ENCODE measurements at regions not wholly inside any gene's neighbourhood (a gene's known extent, or its start where the extent isn't known, plus 50 kb on each side); places are given as distances from the start of the nearest gene placed in this dataset.

- no peak overlapping the region for H3K4me3 ChIP-seq (replicated peaks in 1 of 2; ENCODE audit: low read depth in 2 of 2, low read length in 2 of 2)
- TF ChIP-seq CTCF (IDR thresholded peaks at IDR 0.05; ENCODE audit: low read depth, low read length) = no peak
- DNase-seq (ENCODE audit: low read depth in 2 of 2) = no peak
These were observed 126.6 kb downstream of the SLC24A2 start for GRCh38 chr9:19662213-19662612.

DNA sequence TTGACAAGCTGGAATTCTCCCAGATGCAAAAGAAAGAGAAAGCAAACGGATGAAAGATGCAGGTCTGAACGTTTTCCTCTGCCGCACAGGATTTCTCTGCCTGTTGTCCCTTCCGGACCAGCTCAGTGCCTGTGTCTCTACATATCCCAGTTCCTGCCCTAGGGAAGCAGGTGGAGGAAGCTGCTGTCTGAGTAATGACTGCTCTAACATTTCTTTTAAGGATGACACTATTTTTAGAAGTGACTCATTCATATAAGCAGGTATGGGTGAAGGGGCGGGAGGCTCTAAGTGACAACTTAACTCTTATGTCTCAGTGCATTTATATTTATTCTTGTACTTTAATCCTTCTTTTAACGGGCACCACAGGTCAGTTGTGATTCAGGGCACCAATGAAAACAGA lies 128.8 kb downstream of the SLC24A2 start:
- no peak overlapping the region for H3K4me3 ChIP-seq (replicated peaks in 1 of 2; ENCODE audit: low read depth in 2 of 2, low read length in 2 of 2)
- no peak for TF ChIP-seq CTCF (IDR thresholded peaks at IDR 0.05; ENCODE audit: low read depth, low read length)
- no peak for DNase-seq (ENCODE audit: low read depth in 2 of 2)

DNA sequence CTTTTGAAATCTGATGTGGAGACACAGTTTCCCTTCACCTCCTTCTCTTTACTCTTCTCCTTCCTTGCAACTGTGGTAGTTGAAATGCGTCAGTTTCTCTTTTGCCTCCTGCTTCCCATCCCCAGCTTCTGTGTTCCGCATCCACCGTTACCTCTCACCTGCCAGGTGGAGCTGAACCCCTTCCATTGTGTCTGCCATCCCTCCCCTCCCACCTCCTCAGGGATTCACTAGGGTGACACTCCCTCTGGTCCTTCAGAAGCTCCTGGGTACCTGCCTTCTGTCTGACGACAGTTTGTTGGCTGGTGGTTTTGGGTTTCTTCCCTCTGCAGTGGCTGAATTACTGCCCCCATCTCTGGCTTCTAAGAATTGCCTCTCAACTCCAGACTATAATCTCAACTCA lies 132.1 kb downstream of the SLC24A2 start:
- TF ChIP-seq CTCF (IDR thresholded peaks at IDR 0.05; ENCODE audit: low read depth, low read length) = no peak
- H3K4me3 ChIP-seq (replicated peaks in 1 of 2; ENCODE audit: low read depth in 2 of 2, low read length in 2 of 2) = no peak overlapping the region
- DNase-seq (ENCODE audit: low read depth in 2 of 2) = no peak

DNA sequence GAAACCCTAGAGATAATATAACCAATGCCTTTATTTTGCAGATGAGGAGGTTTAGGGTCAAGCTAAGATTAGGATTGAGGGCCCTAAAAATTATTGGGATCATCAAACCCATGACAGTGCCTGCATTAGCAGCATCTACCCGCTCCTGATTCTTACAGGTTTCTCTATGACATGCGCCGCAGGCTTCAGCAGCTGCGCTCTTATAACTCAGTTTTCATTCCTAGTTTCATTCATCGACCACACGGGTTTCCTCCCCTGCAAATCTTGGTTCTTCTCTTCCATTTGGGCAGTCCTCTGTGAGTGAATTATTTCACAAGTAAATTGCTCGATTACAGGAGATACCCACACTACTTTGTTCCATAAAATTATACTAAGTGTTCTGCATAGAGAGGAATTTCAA lies 137.2 kb downstream of the SLC24A2 start:
- TF ChIP-seq CTCF (IDR thresholded peaks at IDR 0.05; ENCODE audit: low read depth, low read length) = no peak
- H3K4me3 ChIP-seq (replicated peaks in 1 of 2; ENCODE audit: low read depth in 2 of 2, low read length in 2 of 2) = no peak overlapping the region
- no peak for DNase-seq (ENCODE audit: low read depth in 2 of 2)

- no peak for DNase-seq (ENCODE audit: low read depth in 2 of 2)
- H3K4me3 ChIP-seq (replicated peaks in 1 of 2; ENCODE audit: low read depth in 2 of 2, low read length in 2 of 2) = no peak overlapping the region
- TF ChIP-seq CTCF (IDR thresholded peaks at IDR 0.05; ENCODE audit: low read depth, low read length) = no peak
These were observed 138.5 kb downstream of the SLC24A2 start for GRCh38 chr9:19650312-19650711.

DNA sequence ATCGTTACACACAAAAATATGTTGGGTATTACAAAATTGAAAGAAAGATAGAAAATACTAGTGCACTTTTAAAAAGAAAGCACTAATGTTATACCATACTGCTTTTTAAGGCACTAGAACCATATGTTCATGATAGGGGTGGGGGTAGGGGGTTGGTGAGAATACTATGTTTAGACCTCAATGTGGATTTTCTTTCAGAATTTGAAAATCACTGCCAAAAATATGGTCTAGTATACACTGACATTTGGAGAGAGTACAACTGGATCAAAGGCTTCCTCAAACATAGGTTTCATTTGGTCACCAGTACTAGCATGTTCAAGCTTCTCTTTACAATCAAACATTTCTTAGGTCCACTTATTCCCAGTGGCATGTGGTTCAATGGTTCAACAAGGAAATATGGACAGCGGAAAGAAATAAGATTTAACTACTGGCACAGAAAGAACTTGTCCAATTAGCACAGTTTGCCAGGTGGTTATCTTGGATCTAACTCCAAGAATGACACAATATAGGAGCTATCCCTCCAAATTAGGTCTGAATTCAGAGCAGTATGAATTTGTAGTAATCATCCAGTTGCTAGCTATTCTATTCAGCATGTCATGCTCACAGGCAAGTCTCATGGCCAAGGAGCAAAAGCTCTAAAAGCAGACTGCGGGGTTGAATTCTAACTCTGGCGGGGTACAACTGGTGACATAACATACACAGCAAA lies 139.3 kb downstream of the SLC24A2 start:
- no peak for TF ChIP-seq CTCF (IDR thresholded peaks at IDR 0.05; ENCODE audit: low read depth, low read length)
- DNase-seq (ENCODE audit: low read depth in 2 of 2) = no peak
- no peak overlapping the region for H3K4me3 ChIP-seq (replicated peaks in 1 of 2; ENCODE audit: low read depth in 2 of 2, low read length in 2 of 2)

GRCh38 chr9:19648672-19649071 lies 140.2 kb downstream of the SLC24A2 start:
- peak in 1 of 2 donors; percentile 5 for DNase-seq (ENCODE audit: low read depth in 2 of 2)
- TF ChIP-seq CTCF (IDR thresholded peaks at IDR 0.05; ENCODE audit: low read depth, low read length) = no peak
- no peak overlapping the region for H3K4me3 ChIP-seq (replicated peaks in 1 of 2; ENCODE audit: low read depth in 2 of 2, low read length in 2 of 2)

Measured in cardiac fibroblast (primary cell).